ENCODE measurements at regions not wholly inside any gene's neighbourhood (a gene's known extent, or its start where the extent isn't known, plus 50 kb on each side); places are given as distances from the start of the nearest gene placed in this dataset.
"Not testable (repeated sequence)": the region's sequence is repeated elsewhere in the genome, so short reads cannot be mapped to it uniquely, and the experiment has no call there.

- no peak for DNase-seq (ENCODE audit: low read depth in 2 of 2)
Measured at GRCh38 chr7:52355053-52355452, 680.4 kb upstream of the POM121L12 start.

GRCh38 chr7:52352013-52352981, 683.1 kb upstream of the POM121L12 start:
- no peak for DNase-seq (ENCODE audit: low read depth in 2 of 2)

- no peak for DNase-seq (ENCODE audit: low read depth in 2 of 2)
Measured at GRCh38 chr7:52344015-52344414, 691.4 kb upstream of the POM121L12 start.

GRCh38 chr7:52340067-52340466, 695.4 kb upstream of the POM121L12 start:
- DNase-seq (ENCODE audit: low read depth in 2 of 2), result no peak

- not testable (repeated sequence) for DNase-seq (ENCODE audit: low read depth in 2 of 2)
Measured at GRCh38 chr7:52328328-52328727, 707.1 kb upstream of the POM121L12 start.

- no peak for DNase-seq (ENCODE audit: low read depth in 2 of 2)
Measured at GRCh38 chr7:52325237-52325636, 710.2 kb upstream of the POM121L12 start.

- DNase-seq (ENCODE audit: low read depth in 2 of 2), result no peak
Measured at GRCh38 chr7:52323202-52323746, 712.2 kb upstream of the POM121L12 start.

- no peak for DNase-seq (ENCODE audit: low read depth in 2 of 2)
Measured at GRCh38 chr7:52320610-52321009, 714.8 kb upstream of the POM121L12 start.

GRCh38 chr7:52317921-52318320, 717.5 kb upstream of the POM121L12 start:
- no peak for DNase-seq (ENCODE audit: low read depth in 2 of 2)

- no peak for DNase-seq (ENCODE audit: low read depth in 2 of 2)
Measured at GRCh38 chr7:52311886-52312285, 723.5 kb upstream of the POM121L12 start.

- no peak for DNase-seq (ENCODE audit: low read depth in 2 of 2)
Measured at GRCh38 chr7:52309631-52310030, 725.8 kb upstream of the POM121L12 start.

GRCh38 chr7:52302765-52303520, 732.5 kb upstream of the POM121L12 start:
- DNase-seq (ENCODE audit: low read depth in 2 of 2), result no peak

GRCh38 chr7:52297128-52297527, 738.3 kb upstream of the POM121L12 start:
- DNase-seq (ENCODE audit: low read depth in 2 of 2), result no peak

- no peak for DNase-seq (ENCODE audit: low read depth in 2 of 2)
Measured at GRCh38 chr7:52294942-52295341, 740.5 kb upstream of the POM121L12 start.

GRCh38 chr7:52289247-52289646, 746.2 kb upstream of the POM121L12 start:
- DNase-seq (ENCODE audit: low read depth in 2 of 2), result no peak

- no peak for DNase-seq (ENCODE audit: low read depth in 2 of 2)
Measured at GRCh38 chr7:52287698-52288097, 747.7 kb upstream of the POM121L12 start.

GRCh38 chr7:52285689-52286088, 749.7 kb upstream of the POM121L12 start:
- no peak for DNase-seq (ENCODE audit: low read depth in 2 of 2)

- DNase-seq (ENCODE audit: low read depth in 2 of 2), result no peak
Measured at GRCh38 chr7:52283335-52283734, 752.1 kb upstream of the POM121L12 start.

GRCh38 chr7:52273685-52274610, 761.5 kb upstream of the POM121L12 start:
- no peak for DNase-seq (ENCODE audit: low read depth in 2 of 2)

GRCh38 chr7:52271703-52272102, 763.7 kb upstream of the POM121L12 start:
- no peak for DNase-seq (ENCODE audit: low read depth in 2 of 2)

GRCh38 chr7:52270301-52270700, 765.1 kb upstream of the POM121L12 start:
- DNase-seq (ENCODE audit: low read depth in 2 of 2), result no peak
